Left lung (tissue), 4 donors: ENCODE measurements at regions not wholly inside any gene's neighbourhood (a gene's known extent, or its start where the extent isn't known, plus 50 kb on each side); places are given as distances from the start of the nearest gene placed in this dataset.

Experiments
- ATAC-seq: fragments of 200-7000 bp; cut with Tn5 transposase; one replicate; pipeline ENCODE4 v1.9.1; 2020; ENCODE audit warnings: moderate library complexity
- DNase-seq, 4 donors: peaks; one replicate each; pipeline ENCODE4 v3.0.0-alpha.2; 2013 to 2020
- H3K27ac ChIP-seq, 2 donors: fragments of 200-600 bp; sonication (generic) in 1 of 2; one replicate each; pipeline versions ENCODE4 v1.5.0 to v1.8.0; 2020 to 2021
- H3K27me3 ChIP-seq, 2 donors: fragments of 200-600 bp; sonication (generic) in 1 of 2; one replicate each; pipeline versions ENCODE4 v1.5.0 to v1.8.0; 2020 to 2021
- H3K36me3 ChIP-seq, 2 donors: fragments of 200-600 bp; sonication (generic) in 1 of 2; one replicate each; pipeline versions ENCODE4 v1.5.0 to v1.8.0; 2020 to 2021
- H3K4me1 ChIP-seq, 2 donors: fragments of 200-600 bp; one replicate each; pipeline ENCODE4 v1.8.0; 2021
- H3K4me3 ChIP-seq, 2 donors: fragments of 200-600 bp; sonication (generic) in 1 of 2; one replicate each; pipeline versions ENCODE4 v1.5.0 to v1.8.0; 2020 to 2021; ENCODE audit warnings: mild to moderate bottlenecking in 1 of 2
- H3K9me3 ChIP-seq, 2 donors: fragments of 200-600 bp; sonication (generic) in 1 of 2; one replicate each; pipeline versions ENCODE4 v1.5.0 to v1.8.0; 2020 to 2021
- CTCF ChIP-seq, 2 donors: fragments of 200-600 bp; sonication (generic) in 1 of 2; IDR thresholded peaks; one replicate each; pipeline versions ENCODE4 v1.5.0 to v1.8.0; 2021; ENCODE audit warnings: antibody characterized with exemption in 2 of 2
- intact Hi-C, 2 donors: fragments of 100-400 bp; cut with DNase I; formaldehyde crosslinking; loops; one replicate each; pipeline versions ENCODE4 v1.11.2 to v1.14.2; 2022
- donor health status: DM: no; HTN: yes; CAD: no.
- donor health status: DM: no; HTN: no; CAD: no.

- intact Hi-C loops: no loop called here
Observed at GRCh38 chr1:30012455-30013440, 710.6 kb downstream of the MATN1 start.

GRCh38 chr1:30011970-30012369, 711.4 kb downstream of the MATN1 start:
- intact Hi-C loops: no loop called here

More at GRCh38 chr1:30012455-30013440, 710.6 kb downstream of the MATN1 start:
- Histone ChIP-seq H3K27ac (no peak overlapping the region), H3K27me3 (no peaks in the 10 kb centered on the region), H3K9me3 (peaks cover 0 to 4% of the 10 kb centered on the region in 2 donors), H3K4me3 (no peak overlapping the region), H3K4me1 (no peaks in the 10 kb centered on the region), H3K36me3 (no peaks in the 10 kb centered on the region)
- no peak for TF ChIP-seq CTCF (IDR thresholded peaks at IDR 0.05)
- DNase-seq (no peak), ATAC-seq (no peak)

GRCh38 chr1:30010506-30011106, 712.8 kb downstream of the MATN1 start:
- ATAC-seq (no peak), DNase-seq (no peak)
- Histone ChIP-seq H3K4me1 (no peaks in the 10 kb centered on the region), H3K27ac (no peak overlapping the region), H3K36me3 (no peaks in the 10 kb centered on the region), H3K27me3 (peaks cover 0 to 6% of the 10 kb centered on the region in 2 donors), H3K4me3 (no peak overlapping the region), H3K9me3 (no peaks in the 10 kb centered on the region)
- intact Hi-C loops: no loop called here
- no peak for TF ChIP-seq CTCF (IDR thresholded peaks at IDR 0.05)

More at GRCh38 chr1:30011970-30012369, 711.4 kb downstream of the MATN1 start:
- no peaks in the 10 kb centered on the region for H3K9me3 ChIP-seq
- no peak for ATAC-seq
- TF ChIP-seq CTCF (IDR thresholded peaks at IDR 0.05): no peak
- no peak for DNase-seq
- no peak overlapping the region for H3K4me3 ChIP-seq
- peaks cover 0 to 6% of the 10 kb centered on the region in 2 donors for H3K27me3 ChIP-seq
- no peak overlapping the region for H3K27ac ChIP-seq
- H3K36me3 ChIP-seq: no peaks in the 10 kb centered on the region
- no peaks in the 10 kb centered on the region for H3K4me1 ChIP-seq

- TF ChIP-seq CTCF (IDR thresholded peaks at IDR 0.05): no peak
- intact Hi-C loops: no loop called here
- DNase-seq: no peak
Observed at GRCh38 chr1:30009720-30010119, 713.7 kb downstream of the MATN1 start.

More at GRCh38 chr1:30009720-30010119, 713.7 kb downstream of the MATN1 start:
- Histone ChIP-seq H3K27me3 (peaks cover 0 to 6% of the 10 kb centered on the region in 2 donors), H3K9me3 (no peaks in the 10 kb centered on the region), H3K27ac (no peak overlapping the region), H3K4me3 (no peak overlapping the region), H3K36me3 (no peaks in the 10 kb centered on the region), H3K4me1 (no peaks in the 10 kb centered on the region)
- no peak for ATAC-seq
